Heart left ventricle (tissue), 16 donors: ENCODE measurements at regions not wholly inside any gene's neighbourhood (a gene's known extent, or its start where the extent isn't known, plus 50 kb on each side); places are given as distances from the start of the nearest gene placed in this dataset.

ENCODE experiments used
- ATAC-seq, 4 donors: fragments of 200-7000 bp; cut with Tn5 transposase; one replicate each; pipeline ENCODE4 v1.9.1; 2020 to 2022; ENCODE audit warnings: moderate library complexity in 4 of 4, mild to moderate bottlenecking in 3 of 4, moderate number of reproducible peaks in 1 of 4
- DNase-seq, 5 donors: peaks; one replicate each; pipeline ENCODE4 v3.0.0-alpha.2; 2020
- H3K27ac ChIP-seq, 12 donors: fragments of 200-600 bp; sonication (generic) in 4 of 12; one replicate each; pipeline versions ENCODE4 v1.5.0 to v1.8.0; 2016 to 2022; ENCODE audit warnings: mild to moderate bottlenecking in 2 of 12
- H3K27me3 ChIP-seq, 9 donors: fragments of 200-600 bp; sonication (generic) in 2 of 9; one replicate each; pipeline versions ENCODE4 v1.5.1 to v1.8.0; 2016 to 2022; ENCODE audit warnings: mild to moderate bottlenecking in 3 of 9
- H3K36me3 ChIP-seq, 9 donors: fragments of 200-600 bp; sonication (generic) in 2 of 9; one replicate each; pipeline versions ENCODE4 v1.5.0 to v1.8.0; 2018 to 2022; ENCODE audit warnings: mild to moderate bottlenecking in 2 of 9
- H3K4me1 ChIP-seq, 12 donors: fragments of 200-600 bp; sonication (generic) in 4 of 12; one replicate each; pipeline versions ENCODE4 v1.5.0 to v1.8.0; 2016 to 2022; ENCODE audit warnings: mild to moderate bottlenecking in 3 of 12
- H3K4me3 ChIP-seq, 12 donors: fragments of 200-600 bp; sonication (generic) in 4 of 12; one replicate each; pipeline versions ENCODE4 v1.5.0 to v1.8.0; 2017 to 2022; ENCODE audit warnings: mild to moderate bottlenecking in 9 of 12, moderate library complexity in 4 of 12
- H3K9me3 ChIP-seq, 12 donors: fragments of 200-600 bp; sonication (generic) in 4 of 12; one replicate each; pipeline versions ENCODE4 v1.5.0 to v1.8.0; 2016 to 2022; ENCODE audit warnings: mild to moderate bottlenecking in 1 of 12
- CTCF ChIP-seq, 12 donors: fragments of 200-600 bp; sonication (generic) in 4 of 12; IDR thresholded peaks; one replicate each; pipeline versions ENCODE4 v1.5.0 to v1.8.0; 2018 to 2022; ENCODE audit warnings: antibody characterized with exemption in 12 of 12, mild to moderate bottlenecking in 5 of 12
- POLR2A ChIP-seq, 2 donors: fragments of 450-650 bp; IDR thresholded peaks; one replicate each; pipeline ENCODE4 v1.6.1; 2017; ENCODE audit warnings: antibody characterized with exemption in 2 of 2, mild to moderate bottlenecking in 2 of 2, moderate library complexity in 2 of 2
- WGBS, 4 donors: extraction: QIAGEN DNeasy Blood & Tissue Kit in 2 of 4; methylation state at CpG; one replicate each; pipeline versions ENCODE4 v1.1.5 to v1.1.7; 2013 to 2018; 5-methylcytosine and 5-hydroxymethylcytosine counted together
- intact Hi-C, 10 donors: fragments of 100-400 bp; cut with DNase I; formaldehyde crosslinking; loops; one replicate each; pipeline versions ENCODE4 v1.11.1 to v1.14.2; 2022
- donor health status: ischemic (EF 13 %, LVEDD 7.1; RV severe dilation, severe dysfunction).
- donor health status: healthy with polysubstance abuse.
- donor health status: DM: no; HTN: yes; CAD: no.
- donor health status: DM: no; HTN: no; CAD: no.
- donor health status: ischemic (EF 25% LVEDD 6.9; RV normal size, moderate dysfunction).
- donor health status: ischemic (EF 25% LVEDD 5.7; RV mildly dilated, moderate dysfunction).
- donor health status: healthy.
- donor health status: DM: yes; HTN: yes; CAD: no.
- donor health status: ischemic (EF 35%, LVEDD 5.7; RV mildly dilated, moderate dysfunction).
- donor health status: nonischemic (EF 11% LVEDD 7.7; RV severe dilation, severe dysfunction).
- donor health status: DM: yes; HTN: yes; CAD: no.
- donor health status: PGD.
- donor health status: ischemic (EF 29% LVEDD 5.4; RV normal size, mild dysfunction).
- donor health status: nonischemic (EF 23%, LVEDD 6.1; RV moderate dilation, normal function).

GRCh38 chr12:97936165-97936564 is 473.6 kb downstream of the RMST start:
- TF ChIP-seq CTCF (IDR thresholded peaks at IDR 0.05), result no peak
- no peak for TF ChIP-seq POLR2A (IDR thresholded peaks at IDR 0.05)
- H3K36me3 ChIP-seq, result no peaks in the 10 kb centered on the region
- no peaks in the 10 kb centered on the region for H3K4me1 ChIP-seq
- no peaks in the 10 kb centered on the region for H3K27me3 ChIP-seq
- intact Hi-C loops, result no loop called here
- H3K9me3 ChIP-seq, result peaks cover 0 to 1% (median 0%) of the 10 kb centered on the region in 12 donors
- no peak for ATAC-seq
- no peak overlapping the region for H3K4me3 ChIP-seq
- no peak overlapping the region for H3K27ac ChIP-seq
- no peak for DNase-seq
- 68 to 74% (median 71%) methylated on average over 5 of the region's 5 CpGs for WGBS, 4 donors

GRCh38 chr12:97938031-97938430 is 475.4 kb downstream of the RMST start:
- Histone ChIP-seq H3K9me3 (peaks cover 0 to 7% (median 0%) of the 10 kb centered on the region in 12 donors), H3K36me3 (no peaks in the 10 kb centered on the region), H3K4me3 (no peak overlapping the region), H3K27ac (no peak overlapping the region), H3K4me1 (no peaks in the 10 kb centered on the region), H3K27me3 (no peaks in the 10 kb centered on the region)
- intact Hi-C loops, result no loop called here
- DNase-seq, result no peak
- no peak for TF ChIP-seq POLR2A (IDR thresholded peaks at IDR 0.05)
- TF ChIP-seq CTCF (IDR thresholded peaks at IDR 0.05), result no peak
- ATAC-seq, result no peak

- Histone ChIP-seq H3K9me3 (peaks cover 0 to 7% (median 0%) of the 10 kb centered on the region in 12 donors), H3K27ac (no peak overlapping the region), H3K4me1 (no peaks in the 10 kb centered on the region), H3K4me3 (no peak overlapping the region), H3K27me3 (no peaks in the 10 kb centered on the region), H3K36me3 (no peaks in the 10 kb centered on the region)
- no peak for TF ChIP-seq POLR2A (IDR thresholded peaks at IDR 0.05)
- no peak for TF ChIP-seq CTCF (IDR thresholded peaks at IDR 0.05)
- ATAC-seq (no peak), DNase-seq (no peak)
- WGBS, 4 donors, result 86 to 100% (median 95%) methylated on average over 1 of the region's 1 CpG
- intact Hi-C loops, result no loop called here
Observed at GRCh38 chr12:97939156-97939555, 476.6 kb downstream of the RMST start.

- TF ChIP-seq CTCF (IDR thresholded peaks at IDR 0.05) (no peak), POLR2A (IDR thresholded peaks at IDR 0.05) (no peak)
- no peaks in the 10 kb centered on the region for H3K36me3 ChIP-seq
- intact Hi-C loops, result no loop called here
- H3K27me3 ChIP-seq, result no peaks in the 10 kb centered on the region
- DNase-seq (no peak), ATAC-seq (no peak)
- WGBS, 4 donors, result 68 to 83% (median 79%) methylated on average over 1 of the region's 1 CpG
- no peak overlapping the region for H3K27ac ChIP-seq
- no peak overlapping the region for H3K4me3 ChIP-seq
- H3K4me1 ChIP-seq, result no peaks in the 10 kb centered on the region
- peaks cover 0 to 7% (median 0%) of the 10 kb centered on the region in 12 donors for H3K9me3 ChIP-seq
Observed at GRCh38 chr12:97940105-97940504, 477.5 kb downstream of the RMST start.
